ENCODE measurements at regions not wholly inside any gene's neighbourhood (a gene's known extent, or its start where the extent isn't known, plus 50 kb on each side); places are given as distances from the start of the nearest gene placed in this dataset.

GRCh38 chr13:90400372-90400771 is 947.1 kb upstream of the MIR17HG start:
- TF ChIP-seq CTCF (IDR thresholded peaks at IDR 0.05) (no peak), POLR2A (IDR thresholded peaks at IDR 0.05) (no peak), POLR2AphosphoS5 (IDR thresholded peaks at IDR 0.05) (no peak)

Measured in prostate gland (tissue), 2 donors.